Pancreas (tissue), 10 donors: ENCODE measurements at regions not wholly inside any gene's neighbourhood (a gene's known extent, or its start where the extent isn't known, plus 50 kb on each side); places are given as distances from the start of the nearest gene placed in this dataset.
A peak's percentile ranks its signal among the peaks of the same experiment; 100 is the strongest.

Experiments used
- ATAC-seq, 4 donors: fragments of 200-7000 bp; cut with Tn5 transposase; one replicate each; pipeline versions ENCODE4 v1.8.0 to v1.9.1; 2020; ENCODE audit warnings: mild to moderate bottlenecking in 4 of 4, moderate library complexity in 4 of 4
- DNase-seq, 6 donors: peaks; one replicate each; pipeline ENCODE4 v3.0.0-alpha.2; 2020
- FAIRE-seq: peaks from 2 replicates; lab custom pipeline; 2012; peaks lifted over from hg19 to GRCh38; lab: Jason Lieb, UNC
- H3K27ac ChIP-seq, 4 donors: fragments of 200-600 bp; sonication (generic); 1 replicate in 3 of 4; 2 replicates in 1 of 4; pipeline versions ENCODE4 v1.5.0 to v1.8.0; 2020
- H3K27me3 ChIP-seq, 4 donors: fragments of 200-600 bp; one replicate each; pipeline ENCODE4 v1.8.0; 2021
- H3K36me3 ChIP-seq, 3 donors: fragments of 200-600 bp; sonication (generic) in 1 of 3; one replicate each; pipeline versions ENCODE4 v1.5.0 to v1.8.0; 2020 to 2021
- H3K4me1 ChIP-seq, 3 donors: fragments of 200-600 bp; one replicate each; pipeline ENCODE4 v1.8.0; 2021
- H3K4me3 ChIP-seq, 4 donors: fragments of 200-600 bp; sonication (generic) in 2 of 4; one replicate each; pipeline versions ENCODE4 v1.5.0 to v1.8.0; 2020 to 2021
- H3K9me3 ChIP-seq, 4 donors: fragments of 200-600 bp; one replicate each; pipeline ENCODE4 v1.8.0; 2021
- CTCF ChIP-seq, 4 donors: fragments of 200-600 bp; sonication (generic) in 3 of 4; IDR thresholded peaks; one replicate each; pipeline versions ENCODE4 v1.5.0 to v1.8.0; 2021; ENCODE audit warnings: antibody characterized with exemption in 4 of 4
- WGBS, 2 donors: extraction: QIAGEN DNeasy Blood & Tissue Kit; methylation state at CpG; one replicate each; pipeline ENCODE4 v1.1.7; 2013; 5-methylcytosine and 5-hydroxymethylcytosine counted together
- intact Hi-C, 3 donors: fragments of 100-400 bp; cut with DNase I; formaldehyde crosslinking; loops; one replicate each; pipeline versions ENCODE4 v1.11.1 to v1.14.2; 2022
- donor health status: healthy with polysubstance abuse.
- donor health status: DM: no; HTN: no; CAD: no; lungs with moderate emphysema.
- donor health status: DM: no; HTN: no; CAD: no.
- donor health status: control.
- donor health status: control.
- donor health status: Bipolar disorder and iron deficiency.
- donor health status: DM: yes; HTN: yes; CAD: no.
- donor health status: DM: no; HTN: no; CAD: no.
- donor health status: DM: no; HTN: no; CAD: no.
- donor health status: DM: yes; HTN: yes; CAD: no.

- no peaks in the 10 kb centered on the region for H3K9me3 ChIP-seq
- 83 to 86% methylated on average over 6 of the region's 6 CpGs for WGBS, 2 donors
- ATAC-seq, result no peak
- DNase-seq, result no peak
- intact Hi-C loops, result no loop called here
- no peaks in the 10 kb centered on the region for H3K36me3 ChIP-seq
- no peak for TF ChIP-seq CTCF (IDR thresholded peaks at IDR 0.05)
- H3K4me3 ChIP-seq, result no peak overlapping the region
- H3K4me1 ChIP-seq, result no peaks in the 10 kb centered on the region
- H3K27ac ChIP-seq, result no peak overlapping the region
- no peak for FAIRE-seq
- no peaks in the 10 kb centered on the region for H3K27me3 ChIP-seq
These were observed 179.9 kb upstream of the ANKRD28 start for GRCh38 chr3:15977598-15978232.

GRCh38 chr3:15978801-15979200 is 181.0 kb upstream of the ANKRD28 start:
- intact Hi-C loops, result no loop called here
- Histone ChIP-seq H3K27ac (no peak overlapping the region), H3K27me3 (no peaks in the 10 kb centered on the region), H3K9me3 (no peaks in the 10 kb centered on the region), H3K4me3 (no peak overlapping the region), H3K36me3 (no peaks in the 10 kb centered on the region), H3K4me1 (no peaks in the 10 kb centered on the region)
- no peak for ATAC-seq
- no peak for FAIRE-seq
- WGBS, 2 donors, result 94 to 98% methylated on average over 2 of the region's 2 CpGs
- DNase-seq, result no peak
- TF ChIP-seq CTCF (IDR thresholded peaks at IDR 0.05), result no peak

- no peak for TF ChIP-seq CTCF (IDR thresholded peaks at IDR 0.05)
- intact Hi-C loops, result no loop called here
- FAIRE-seq, result no peak
- Histone ChIP-seq H3K36me3 (no peaks in the 10 kb centered on the region), H3K9me3 (no peaks in the 10 kb centered on the region), H3K4me3 (no peak overlapping the region), H3K27me3 (no peaks in the 10 kb centered on the region), H3K4me1 (no peaks in the 10 kb centered on the region), H3K27ac (no peak overlapping the region)
- ATAC-seq, result peak in 1 of 4 donors; percentile 32
- no peak for DNase-seq
- 92 to 93% methylated on average over 2 of the region's 2 CpGs for WGBS, 2 donors
These were observed 181.7 kb upstream of the ANKRD28 start for GRCh38 chr3:15979495-15979894.

- FAIRE-seq, result no peak
- intact Hi-C loops, result no loop called here
These were observed 182.1 kb upstream of the ANKRD28 start for GRCh38 chr3:15979900-15980299.

More at GRCh38 chr3:15979900-15980299, 182.1 kb upstream of the ANKRD28 start:
- no peak for TF ChIP-seq CTCF (IDR thresholded peaks at IDR 0.05)
- ATAC-seq (no peak), DNase-seq (no peak)
- Histone ChIP-seq H3K4me3 (no peak overlapping the region), H3K27ac (no peak overlapping the region), H3K4me1 (no peaks in the 10 kb centered on the region), H3K9me3 (no peaks in the 10 kb centered on the region), H3K36me3 (no peaks in the 10 kb centered on the region), H3K27me3 (no peaks in the 10 kb centered on the region)
- 95% methylated on average over 3 of the region's 3 CpGs for WGBS, 2 donors
